GM21526 (cell line): ENCODE measurements at regions not wholly inside any gene's neighbourhood (a gene's known extent, or its start where the extent isn't known, plus 50 kb on each side); places are given as distances from the start of the nearest gene placed in this dataset.
"Not testable (repeated sequence)": the region's sequence is repeated elsewhere in the genome, so short reads cannot be mapped to it uniquely, and the experiment has no call there.

Experiments used
- ATAC-seq: cut with Tn5 transposase; IDR thresholded peaks from one replicate; pipeline ENCODE4 v1.9.1; 2021; ENCODE audit warnings: moderate library complexity; ENCODE audit not compliant: unreplicated experiment, low FRiP score

- peak; percentile 68 for ATAC-seq
Observed at GRCh38 chr3:104273046-104273649, 1093.6 kb upstream of the ALCAM start.

GRCh38 chr3:104275199-104275598 lies 1091.5 kb upstream of the ALCAM start:
- ATAC-seq = no peak

GRCh38 chr3:104279617-104280016 lies 1087.1 kb upstream of the ALCAM start:
- no peak for ATAC-seq

- ATAC-seq = no peak
Observed at GRCh38 chr3:104281713-104282112, 1085.0 kb upstream of the ALCAM start.

- ATAC-seq = no peak
Observed at GRCh38 chr3:104286645-104287044, 1080.1 kb upstream of the ALCAM start.

GRCh38 chr3:104291437-104291851 lies 1075.3 kb upstream of the ALCAM start:
- ATAC-seq = peak; percentile 59

GRCh38 chr3:104291878-104292277 lies 1074.8 kb upstream of the ALCAM start:
- peak; percentile 9 for ATAC-seq

GRCh38 chr3:104297617-104298016 lies 1069.1 kb upstream of the ALCAM start:
- no peak for ATAC-seq

- ATAC-seq = no peak
Observed at GRCh38 chr3:104298662-104299061, 1068.0 kb upstream of the ALCAM start.

GRCh38 chr3:104316118-104316517 lies 1050.6 kb upstream of the ALCAM start:
- no peak for ATAC-seq

- no peak for ATAC-seq
Observed at GRCh38 chr3:104323226-104323625, 1043.5 kb upstream of the ALCAM start.

GRCh38 chr3:104347291-104347690 lies 1019.4 kb upstream of the ALCAM start:
- ATAC-seq = no peak

- ATAC-seq = no peak
Observed at GRCh38 chr3:104349836-104350235, 1016.9 kb upstream of the ALCAM start.

- ATAC-seq = no peak
Observed at GRCh38 chr3:104353951-104354350, 1012.8 kb upstream of the ALCAM start.

- ATAC-seq = no peak
Observed at GRCh38 chr3:104359546-104359945, 1007.2 kb upstream of the ALCAM start.

GRCh38 chr3:104360038-104360437 lies 1006.7 kb upstream of the ALCAM start:
- ATAC-seq = no peak

- ATAC-seq = not testable (repeated sequence)
Observed at GRCh38 chr3:104361748-104362147, 1005.0 kb upstream of the ALCAM start.

GRCh38 chr3:104362319-104362718 lies 1004.4 kb upstream of the ALCAM start:
- ATAC-seq = no peak

GRCh38 chr3:104367000-104367399 lies 999.7 kb upstream of the ALCAM start:
- ATAC-seq = no peak

GRCh38 chr3:104368760-104369159 lies 997.9 kb upstream of the ALCAM start:
- ATAC-seq = no peak

GRCh38 chr3:104385421-104385820 lies 981.3 kb upstream of the ALCAM start:
- ATAC-seq = no peak

- no peak for ATAC-seq
Observed at GRCh38 chr3:104388619-104389018, 978.1 kb upstream of the ALCAM start.

- no peak for ATAC-seq
Observed at GRCh38 chr3:104392327-104392726, 974.4 kb upstream of the ALCAM start.
